NCI-H2081 treated with DMSO at 0.1 percent for 48 hours (cell line): ENCODE measurements at regions not wholly inside any gene's neighbourhood (a gene's known extent, or its start where the extent isn't known, plus 50 kb on each side); places are given as distances from the start of the nearest gene placed in this dataset.

Source experiments
- DNase-seq: peaks from one replicate; lab custom pipeline; 2025; lab: John Stamatoyannopoulos, UW

- DNase-seq, result no peak
Observed at GRCh38 chr7:13442226-13442625, 547.2 kb downstream of the ETV1 start.

GRCh38 chr7:13447637-13448036 is 541.8 kb downstream of the ETV1 start:
- DNase-seq, result no peak

GRCh38 chr7:13448243-13448642 is 541.2 kb downstream of the ETV1 start:
- DNase-seq, result no peak

DNA sequence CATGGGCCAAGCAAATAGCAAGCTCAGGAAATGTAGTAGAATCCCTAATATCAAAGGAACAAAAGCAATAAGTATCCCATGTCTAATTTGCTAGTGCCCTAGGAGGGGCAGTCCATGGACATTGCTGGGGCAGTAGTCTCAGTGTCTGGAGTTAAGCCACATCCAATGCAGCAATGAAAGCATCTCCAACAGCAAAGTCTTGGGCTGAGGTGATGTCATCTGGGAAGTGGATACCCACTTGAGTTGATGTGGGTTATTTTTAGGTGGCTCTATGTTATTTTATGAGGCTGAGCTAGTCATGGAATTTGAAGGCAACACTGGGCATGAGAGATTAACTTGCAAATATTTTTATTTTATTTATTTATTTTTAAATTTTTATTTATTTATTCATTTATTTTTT is 540.0 kb downstream of the ETV1 start:
- no peak for DNase-seq

- no peak for DNase-seq
Observed at GRCh38 chr7:13454916-13455592, 534.4 kb downstream of the ETV1 start.

DNA sequence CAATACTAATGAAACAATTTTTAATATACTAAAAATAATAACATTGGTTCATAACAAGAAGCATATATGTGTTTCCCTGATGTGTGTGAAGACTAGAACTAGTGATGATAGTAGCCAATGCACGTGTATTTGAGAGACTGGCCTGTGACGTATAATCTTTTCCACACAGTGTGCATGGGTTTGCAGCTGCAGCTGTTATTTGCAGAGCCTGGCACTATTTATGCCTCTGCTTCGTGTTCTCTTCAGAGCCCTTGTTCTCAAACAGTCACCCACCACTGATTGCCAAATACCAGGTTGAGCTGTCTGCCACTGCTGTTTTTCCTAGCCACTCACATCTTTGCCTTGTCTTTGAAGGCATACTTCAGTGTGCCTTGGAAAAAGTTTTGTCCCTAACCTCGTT is 531.7 kb downstream of the ETV1 start:
- no peak for DNase-seq

DNA sequence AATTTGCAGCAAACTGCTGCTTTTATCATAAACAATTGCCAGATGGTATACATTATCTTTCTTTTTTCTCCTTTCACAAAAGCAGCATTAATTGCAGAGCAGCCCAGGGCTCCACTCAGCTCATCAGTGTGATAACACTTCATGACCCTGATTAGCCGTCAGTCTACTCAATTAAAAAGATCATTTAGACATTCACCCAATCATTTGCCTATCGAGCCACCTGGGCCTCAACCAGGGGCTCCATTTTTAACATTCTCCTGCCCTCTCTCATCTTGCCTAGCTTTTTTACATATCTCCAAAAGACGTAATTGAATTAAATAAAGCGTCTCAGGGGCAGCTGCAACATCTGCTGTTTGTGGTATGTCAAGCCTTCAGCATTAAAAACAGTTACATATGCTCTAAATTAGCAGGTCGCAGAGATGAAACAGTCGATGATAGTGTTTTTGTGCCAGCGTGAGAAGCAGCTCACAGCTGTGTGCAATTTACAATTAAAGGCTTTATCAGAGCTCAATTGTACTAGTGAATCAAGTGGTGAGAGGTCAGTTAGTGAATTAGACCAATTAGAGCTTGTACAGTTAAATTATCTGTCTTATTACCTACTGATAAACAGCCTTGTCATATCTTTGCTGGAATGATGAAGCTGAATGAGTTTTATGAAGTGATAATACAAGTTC is 522.5 kb downstream of the ETV1 start:
- DNase-seq, result no peak

- no peak for DNase-seq
Observed at GRCh38 chr7:13476881-13477444, 512.5 kb downstream of the ETV1 start.

- DNase-seq, result no peak
Observed at GRCh38 chr7:13489386-13489785, 500.1 kb downstream of the ETV1 start.

- DNase-seq, result no peak
Observed at GRCh38 chr7:13496976-13497375, 492.5 kb downstream of the ETV1 start.

DNA sequence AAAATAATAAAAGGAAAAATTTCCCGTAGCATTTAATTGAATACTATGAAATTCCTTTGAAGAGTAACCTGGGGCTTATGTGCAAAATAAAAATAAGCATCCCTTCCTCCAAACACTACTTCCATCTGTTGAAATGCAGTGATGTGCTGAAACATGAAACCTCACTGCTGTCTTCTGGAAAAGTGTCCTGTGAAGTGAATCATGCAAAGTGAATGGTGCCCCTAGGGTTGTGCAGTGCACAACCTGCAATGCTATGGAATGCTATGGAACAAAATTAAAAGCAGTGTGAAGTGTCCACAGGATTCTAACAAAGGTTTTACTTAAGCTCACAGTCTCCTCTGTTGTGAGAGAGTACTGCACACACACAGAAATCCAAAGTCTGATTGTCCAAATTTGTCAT is 480.9 kb downstream of the ETV1 start:
- no peak for DNase-seq

DNA sequence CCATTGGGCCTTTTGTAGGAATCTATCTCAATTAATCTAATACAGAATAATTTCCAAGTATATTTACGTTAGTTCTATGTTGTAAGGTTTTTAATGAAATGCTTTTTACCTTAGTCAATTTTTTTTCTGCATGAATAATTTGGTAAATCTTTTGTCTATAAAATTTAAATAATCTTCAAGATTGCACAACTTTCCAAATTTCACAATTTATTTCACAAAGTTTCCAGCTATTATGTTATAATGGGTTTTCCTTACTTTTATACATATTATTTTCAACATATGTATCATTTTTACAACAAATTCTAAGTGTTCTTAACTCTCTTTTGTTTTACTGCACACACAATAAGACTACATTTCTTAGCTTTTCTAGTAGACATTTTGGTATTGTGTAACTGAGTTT is 470.7 kb downstream of the ETV1 start:
- no peak for DNase-seq

DNA sequence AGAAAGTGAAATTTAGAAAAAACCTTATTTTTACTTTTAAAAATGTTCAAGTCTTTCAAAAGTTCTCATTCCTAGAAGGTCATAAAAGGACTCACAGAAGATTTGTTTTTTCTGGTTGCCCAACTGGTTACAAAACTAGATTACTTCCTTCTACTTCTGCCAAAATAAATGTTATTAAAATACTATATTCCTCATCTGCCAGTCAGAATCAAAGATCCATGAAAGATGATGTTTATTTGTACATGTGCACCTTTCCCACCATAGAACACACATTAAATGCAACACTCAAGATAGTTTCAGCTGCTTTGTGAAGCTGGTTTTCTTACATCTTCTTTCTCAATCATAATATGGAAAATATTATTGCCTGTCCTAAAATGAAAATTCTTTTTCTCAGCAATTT is 465.4 kb downstream of the ETV1 start:
- no peak for DNase-seq

GRCh38 chr7:13532028-13532753 is 457.3 kb downstream of the ETV1 start:
- DNase-seq, result no peak

GRCh38 chr7:13538669-13539068 is 450.8 kb downstream of the ETV1 start:
- DNase-seq, result no peak

DNA sequence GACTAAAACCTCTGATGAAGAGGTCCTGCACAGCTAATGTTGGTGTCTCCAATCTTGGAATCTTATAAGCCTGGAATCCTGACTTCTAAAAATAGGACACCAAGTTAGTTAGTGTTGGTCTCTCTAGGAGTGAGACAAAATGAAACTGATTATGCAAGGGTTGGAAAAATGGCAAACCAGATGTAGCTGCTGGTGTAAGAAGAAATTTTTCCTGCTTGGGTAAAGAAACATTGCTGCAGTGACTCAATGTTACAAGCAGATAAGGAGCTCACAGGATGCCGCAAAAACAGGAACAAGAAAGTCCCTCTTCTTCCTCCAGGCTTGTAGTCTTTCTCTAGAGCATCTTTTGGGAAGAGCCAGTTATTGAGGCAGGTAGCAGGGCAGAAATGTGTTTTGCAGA is 449.0 kb downstream of the ETV1 start:
- no peak for DNase-seq

- DNase-seq, result no peak
Observed at GRCh38 chr7:13541326-13541725, 448.1 kb downstream of the ETV1 start.

DNA sequence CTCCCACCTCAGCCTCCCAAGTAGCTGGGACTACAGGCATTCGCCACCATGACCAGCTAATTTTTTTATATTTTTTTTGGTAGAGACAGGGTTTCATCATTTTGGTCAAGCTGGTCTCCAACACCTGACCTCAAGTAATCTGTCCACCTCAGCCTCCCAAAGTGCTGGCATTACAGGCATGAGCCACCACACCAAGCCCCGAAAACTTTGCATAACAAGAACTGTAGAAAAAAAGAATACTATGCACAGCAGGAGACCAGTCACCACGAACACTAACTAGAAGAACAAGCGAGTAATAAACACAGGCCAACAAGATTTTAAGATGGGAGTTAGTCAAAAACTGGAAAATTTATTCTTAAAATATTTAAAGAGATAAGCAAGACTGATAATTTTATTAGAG is 447.0 kb downstream of the ETV1 start:
- no peak for DNase-seq

DNA sequence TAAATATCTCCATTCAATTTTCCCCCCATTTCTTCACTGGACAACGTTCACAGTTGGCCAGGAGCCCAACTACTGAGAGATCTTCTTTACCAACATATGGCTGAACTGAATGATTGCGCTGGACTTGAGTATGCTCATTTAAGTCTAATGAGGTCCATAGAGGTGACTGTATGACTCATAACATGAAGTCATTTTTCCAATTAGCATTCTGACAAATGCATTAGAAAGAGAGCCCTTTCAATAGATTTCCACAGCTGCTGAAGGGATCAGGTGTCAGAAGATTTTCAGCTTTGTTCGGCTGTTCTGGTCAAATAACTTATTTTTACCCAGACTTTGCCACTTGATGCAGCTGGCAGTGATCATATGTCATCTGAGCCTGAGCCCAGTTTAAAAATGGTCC is 438.0 kb downstream of the ETV1 start:
- peak; percentile 79 for DNase-seq

DNA sequence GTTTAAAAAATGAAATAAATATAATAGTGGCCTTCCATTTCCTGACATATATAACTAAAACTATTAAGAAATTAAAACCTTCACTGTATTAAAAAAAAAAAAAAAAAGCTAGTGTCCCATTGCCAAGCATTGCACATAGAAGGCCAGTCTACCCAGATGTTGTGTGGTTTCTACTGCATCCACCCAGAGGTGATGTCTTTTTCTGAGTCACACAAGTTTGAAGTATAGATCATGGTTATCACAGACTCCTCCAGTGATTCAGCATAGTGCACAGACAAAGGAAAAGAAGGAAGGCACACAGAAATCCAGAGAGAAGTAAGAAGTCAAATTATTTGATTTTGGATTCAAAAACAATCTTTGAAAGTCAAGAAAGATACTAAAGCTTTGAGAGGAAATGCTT is 429.0 kb downstream of the ETV1 start:
- no peak for DNase-seq

GRCh38 chr7:13563257-13563656 is 426.2 kb downstream of the ETV1 start:
- DNase-seq, result no peak

- no peak for DNase-seq
Observed at GRCh38 chr7:13563680-13564079, 425.8 kb downstream of the ETV1 start.

- no peak for DNase-seq
Observed at GRCh38 chr7:13577566-13578145, 411.8 kb downstream of the ETV1 start.
